HG03108 (cell line): ENCODE measurements at regions not wholly inside any gene's neighbourhood (a gene's known extent, or its start where the extent isn't known, plus 50 kb on each side); places are given as distances from the start of the nearest gene placed in this dataset.

Experiments used
- ATAC-seq: cut with Tn5 transposase; IDR thresholded peaks from one replicate; pipeline ENCODE4 v1.9.1; 2021; ENCODE audit warnings: moderate library complexity; ENCODE audit not compliant: unreplicated experiment

- ATAC-seq, result no peak
Measured at GRCh38 chr2:155095613-155096012, 397.1 kb downstream of the KCNJ3 start.

DNA sequence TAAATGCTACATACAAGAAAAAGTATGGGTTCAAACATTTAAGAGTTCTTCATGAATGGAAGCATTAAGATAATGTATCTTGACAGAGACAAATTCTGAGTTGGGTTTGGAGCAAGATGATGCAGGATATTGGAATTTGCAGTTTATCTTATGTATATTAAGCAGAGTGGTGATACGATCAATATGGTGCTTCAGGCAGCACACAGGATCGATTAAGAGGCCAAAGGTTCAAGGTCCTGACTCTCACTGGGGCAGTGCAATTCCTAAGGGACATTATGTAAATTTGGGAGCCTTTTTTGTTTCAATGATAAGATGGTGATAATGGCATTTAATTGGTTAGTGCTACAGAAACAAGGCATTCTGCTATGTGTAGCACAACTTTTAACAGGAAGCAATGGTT lies 381.9 kb downstream of the KCNJ3 start:
- no peak for ATAC-seq

DNA sequence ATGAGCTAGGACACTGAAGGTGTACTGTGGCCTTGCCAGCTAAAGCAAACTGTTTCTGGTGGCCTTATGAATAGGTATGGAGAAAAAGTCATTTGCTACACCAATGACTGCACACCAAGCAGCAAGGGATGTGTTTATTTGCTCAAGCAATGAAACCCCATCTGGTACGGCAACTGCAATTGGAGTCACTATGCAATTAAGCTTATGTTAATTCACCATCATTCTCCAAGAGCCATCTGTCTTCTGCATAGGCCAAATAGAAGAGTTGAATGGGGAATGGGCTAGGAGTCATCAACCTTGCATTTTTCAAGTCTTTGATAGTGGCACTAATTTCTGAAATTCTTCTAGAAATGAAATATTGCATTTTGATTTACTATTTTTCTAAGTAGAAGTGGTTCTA lies 372.0 kb downstream of the KCNJ3 start:
- no peak for ATAC-seq

DNA sequence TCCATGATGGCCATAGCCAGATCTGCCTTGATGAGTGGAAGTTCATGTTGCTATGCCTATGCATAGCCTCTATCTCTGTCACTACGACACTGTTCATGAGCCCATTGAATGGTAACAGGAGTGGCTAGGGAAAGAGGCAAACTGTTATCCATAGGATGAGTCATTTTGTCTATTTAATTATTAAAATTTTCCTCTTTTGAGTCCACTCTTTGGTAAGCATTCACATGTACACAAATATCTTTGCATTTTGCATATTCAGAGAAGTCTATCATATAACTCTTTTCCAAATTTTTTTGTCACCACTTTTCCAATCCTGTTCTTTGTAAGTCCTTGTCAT lies 364.4 kb downstream of the KCNJ3 start:
- no peak for ATAC-seq

- ATAC-seq, result no peak
Measured at GRCh38 chr2:155062250-155062921, 363.9 kb downstream of the KCNJ3 start.

DNA sequence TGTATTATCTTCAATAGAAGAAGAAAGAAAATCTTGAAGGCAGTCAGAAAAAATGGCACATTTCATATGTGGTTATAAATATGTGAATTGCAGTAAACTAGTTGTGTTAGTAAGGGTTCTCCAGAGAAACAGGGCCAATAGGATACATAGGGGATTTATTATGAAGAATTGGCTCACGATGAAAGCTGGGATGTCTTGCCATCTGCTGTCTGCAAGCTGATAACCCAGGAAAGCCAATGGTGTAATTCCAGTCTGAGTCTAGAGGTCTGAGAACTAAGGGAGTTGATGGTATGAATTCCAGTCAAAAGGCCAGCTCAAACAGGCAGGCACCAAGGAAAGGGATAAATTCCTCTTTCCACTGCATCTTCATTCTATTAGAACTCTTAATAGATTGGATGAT lies 362.4 kb downstream of the KCNJ3 start:
- no peak for ATAC-seq

DNA sequence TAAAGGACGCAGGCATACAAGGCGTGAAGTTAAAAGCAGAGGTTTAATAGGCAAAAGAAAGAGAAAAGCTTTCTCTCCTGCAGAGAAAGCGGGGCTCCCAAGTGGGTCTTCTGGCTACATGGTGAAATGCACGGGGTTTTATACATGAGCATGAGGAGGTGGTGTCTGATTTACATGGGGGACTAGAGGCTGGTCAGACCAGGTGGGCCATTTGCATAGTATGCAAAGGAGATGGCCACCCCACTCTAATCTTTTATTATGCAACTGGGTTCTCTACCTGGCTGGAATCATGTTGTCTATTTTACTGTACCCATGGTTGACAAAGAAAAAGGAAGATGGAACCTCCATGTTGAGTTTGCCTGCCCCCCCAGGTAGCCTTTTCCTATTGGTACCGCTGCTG lies 356.2 kb downstream of the KCNJ3 start:
- no peak for ATAC-seq

- ATAC-seq, result no peak
Measured at GRCh38 chr2:155043097-155043496, 344.6 kb downstream of the KCNJ3 start.

DNA sequence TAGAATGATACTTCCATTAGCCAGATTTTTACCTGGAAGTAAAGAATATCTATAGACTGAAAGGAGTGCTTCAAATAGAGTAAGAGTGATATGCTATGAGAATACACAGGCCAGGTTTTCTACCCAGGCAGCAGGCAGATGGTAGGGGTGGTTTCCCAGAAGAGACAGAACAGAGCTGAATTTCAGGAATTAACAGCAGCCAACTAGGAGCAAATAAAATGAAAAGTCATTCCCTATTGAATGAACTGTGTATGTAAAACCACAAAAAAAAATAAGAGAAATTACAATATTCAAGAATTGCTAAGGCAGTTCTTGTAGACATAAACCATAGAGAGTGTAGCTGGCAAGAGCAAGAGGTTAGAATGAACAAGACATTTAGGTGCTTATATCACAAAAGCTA lies 336.8 kb downstream of the KCNJ3 start:
- ATAC-seq, result no peak

GRCh38 chr2:155033652-155034051 lies 335.2 kb downstream of the KCNJ3 start:
- no peak for ATAC-seq

GRCh38 chr2:155030296-155030695 lies 331.8 kb downstream of the KCNJ3 start:
- no peak for ATAC-seq

GRCh38 chr2:155026651-155027174 lies 328.2 kb downstream of the KCNJ3 start:
- no peak for ATAC-seq

DNA sequence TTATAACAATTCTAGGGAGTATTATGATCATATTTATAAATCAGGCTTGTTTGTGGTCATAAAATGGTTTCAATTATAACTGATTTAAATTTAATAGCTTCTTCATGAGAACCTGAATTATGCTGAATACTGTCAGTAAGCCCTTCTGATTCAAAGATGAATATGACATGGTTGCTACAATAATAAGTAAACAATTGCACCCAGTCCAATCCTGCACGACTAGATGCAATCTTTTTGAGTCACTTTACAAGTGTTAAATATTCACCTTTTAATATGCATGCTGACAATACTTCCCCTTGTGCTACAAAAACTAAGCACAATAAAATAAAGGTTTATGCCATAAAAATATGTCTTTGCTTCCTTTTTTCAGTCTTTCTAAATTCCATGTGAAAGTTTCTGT lies 325.2 kb downstream of the KCNJ3 start:
- no peak for ATAC-seq

DNA sequence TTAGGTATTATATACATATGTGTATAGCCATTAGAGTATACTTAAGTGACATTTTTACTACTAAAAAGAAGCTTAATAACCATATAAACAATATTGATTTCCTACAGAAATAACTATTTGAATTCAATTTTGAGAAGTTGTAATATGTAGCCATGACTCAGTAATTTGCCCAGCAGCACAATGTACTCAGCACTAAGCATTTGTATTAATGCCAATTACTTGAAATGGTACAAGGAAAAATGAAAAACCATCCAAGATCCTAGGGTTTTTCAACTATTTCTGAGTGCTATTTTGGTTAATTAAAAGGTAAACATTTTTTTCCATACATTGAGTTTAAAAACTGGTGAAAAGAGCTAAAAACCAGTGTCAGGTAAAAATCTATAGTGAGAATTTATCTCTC lies 324.0 kb downstream of the KCNJ3 start:
- no peak for ATAC-seq

DNA sequence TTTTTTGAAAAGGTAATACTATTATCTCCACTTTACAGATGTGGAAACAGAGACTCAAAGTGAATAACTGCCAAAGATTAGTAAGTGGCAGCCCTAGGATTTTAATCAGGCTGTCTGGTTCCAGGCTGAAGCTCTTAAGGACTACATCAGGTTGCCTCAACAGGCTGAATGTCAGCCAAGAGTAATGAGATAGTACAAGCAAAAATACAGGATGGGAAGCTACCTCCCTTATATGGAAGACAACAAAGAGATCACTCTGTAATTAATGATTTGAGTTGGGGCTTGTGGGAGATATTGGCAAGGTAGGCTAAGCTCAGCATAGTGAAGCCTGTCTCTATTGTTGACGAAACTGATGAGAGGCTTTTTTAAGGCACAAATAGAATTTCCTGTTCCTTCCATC lies 323.1 kb downstream of the KCNJ3 start:
- no peak for ATAC-seq

DNA sequence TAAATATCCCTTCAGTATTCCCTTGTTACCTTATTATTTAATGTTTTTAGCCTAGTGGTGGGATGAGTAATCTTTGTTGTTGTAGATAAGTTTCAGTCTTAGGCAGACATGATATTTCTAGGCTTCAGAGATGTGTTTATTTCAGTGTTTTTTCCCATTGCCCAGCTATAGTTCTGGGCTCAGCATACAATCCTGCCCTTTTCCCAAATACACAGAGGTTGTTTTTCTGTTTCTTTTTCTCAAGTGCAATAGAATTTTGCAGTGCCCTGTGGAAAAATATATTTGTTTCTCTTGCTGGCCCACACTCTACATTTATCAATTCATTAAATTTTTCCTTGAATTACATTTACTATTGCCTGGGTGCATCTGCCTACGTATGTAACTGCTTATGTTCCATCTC lies 321.8 kb downstream of the KCNJ3 start:
- no peak for ATAC-seq

DNA sequence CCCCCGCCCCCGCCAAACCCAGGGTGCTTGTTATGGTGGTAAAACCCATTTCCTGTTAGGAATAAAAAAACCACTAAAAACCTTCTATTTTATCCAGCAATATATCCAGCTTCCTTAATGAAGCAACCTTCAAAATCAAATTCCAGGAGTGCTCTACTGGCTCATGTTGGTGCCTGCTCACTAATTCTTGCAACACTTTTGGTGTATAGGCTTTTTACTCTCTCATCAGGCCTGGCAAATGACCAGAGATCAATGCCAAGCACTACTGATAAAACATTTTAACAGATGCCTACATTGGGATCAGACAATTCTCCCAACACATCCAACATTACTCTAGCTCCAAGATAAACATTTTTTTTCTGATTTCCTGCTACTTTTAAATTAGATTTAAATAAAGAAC lies 312.4 kb downstream of the KCNJ3 start:
- no peak for ATAC-seq

DNA sequence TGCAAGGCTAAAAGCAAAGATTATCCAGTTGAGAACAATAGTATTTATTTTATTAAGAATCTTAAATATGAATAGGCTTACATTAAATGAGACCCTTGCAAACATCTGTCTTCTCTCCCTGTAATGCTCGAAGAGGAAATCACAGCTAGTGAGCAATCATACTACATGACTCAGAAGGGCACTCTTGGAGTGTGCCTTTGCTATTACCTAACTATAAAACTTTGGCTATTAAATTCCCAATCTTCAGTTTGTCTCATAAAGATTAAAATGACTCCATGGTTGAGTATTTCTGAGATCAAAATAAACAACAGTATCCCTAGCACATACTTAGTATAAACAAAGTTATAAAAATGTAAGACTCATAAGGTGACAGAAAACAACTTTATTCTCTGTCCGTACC lies 296.9 kb downstream of the KCNJ3 start:
- no peak for ATAC-seq

DNA sequence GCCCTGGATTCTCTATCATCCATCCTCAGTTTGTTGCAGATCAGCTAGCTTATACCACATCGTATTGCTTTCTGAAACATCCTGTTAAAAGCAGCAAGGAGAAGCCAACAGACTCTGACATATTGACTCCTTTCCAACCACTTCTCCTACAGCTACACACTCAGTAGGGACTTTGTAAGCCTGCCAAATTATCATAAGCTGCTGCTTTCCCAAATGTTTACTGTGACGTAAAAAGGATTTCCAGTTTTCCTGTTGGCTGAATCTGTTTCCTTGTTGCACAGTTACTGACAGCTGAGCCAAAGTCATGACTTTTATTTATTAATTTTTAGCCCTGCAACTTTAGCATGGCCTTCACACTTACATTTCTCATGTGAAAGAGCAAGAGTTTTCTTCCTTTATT lies 294.3 kb downstream of the KCNJ3 start:
- no peak for ATAC-seq

- no peak for ATAC-seq
Measured at GRCh38 chr2:154978710-154979109, 280.2 kb downstream of the KCNJ3 start.

DNA sequence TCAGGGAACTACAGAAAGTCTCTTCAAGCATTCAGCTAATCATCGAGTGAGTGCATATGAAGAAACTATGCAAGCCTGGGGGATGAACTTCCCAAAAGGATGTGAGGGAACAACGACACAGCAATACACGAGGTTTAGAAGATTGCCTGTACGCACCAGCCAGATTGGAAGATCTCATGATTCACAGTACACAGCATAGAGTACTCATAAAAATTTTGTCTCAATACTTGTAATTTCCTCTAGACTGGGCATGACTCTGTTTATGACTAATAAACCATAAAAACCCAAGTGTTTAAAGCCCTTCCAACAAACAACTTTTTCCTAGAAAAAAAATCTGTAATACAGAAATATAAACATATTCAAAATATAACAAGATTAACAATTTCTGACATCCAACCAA lies 279.7 kb downstream of the KCNJ3 start:
- no peak for ATAC-seq

DNA sequence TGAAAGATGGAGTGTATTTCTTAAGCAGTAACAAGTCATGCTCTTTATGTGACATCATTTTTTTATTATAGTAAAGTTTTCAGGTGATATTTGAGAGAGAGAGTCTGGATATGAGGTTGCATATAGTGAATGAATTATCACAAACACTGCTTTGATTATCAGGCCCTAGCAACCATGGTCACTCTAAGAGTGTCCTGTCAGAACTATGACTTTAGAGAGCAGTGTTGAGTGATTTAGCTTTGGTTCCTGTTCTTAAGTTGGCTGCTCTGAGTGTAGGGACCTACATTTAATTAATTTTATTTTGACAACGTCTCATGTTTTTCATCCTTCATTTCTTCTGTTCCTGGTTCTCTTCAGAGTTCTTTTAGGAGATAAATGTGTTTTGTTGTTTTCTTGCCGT lies 275.5 kb downstream of the KCNJ3 start:
- ATAC-seq, result no peak

- ATAC-seq, result no peak
Measured at GRCh38 chr2:154963511-154963910, 265.0 kb downstream of the KCNJ3 start.
